OCI-LY7 (cell line): ENCODE measurements at regions not wholly inside any gene's neighbourhood (a gene's known extent, or its start where the extent isn't known, plus 50 kb on each side); places are given as distances from the start of the nearest gene placed in this dataset.

Experiments
- EZH2phosphoT487 ChIP-seq: fragments of 200-600 bp; sonication (generic); IDR thresholded peaks from 2 replicates; pipeline ENCODE4 v1.6.1; 2018; ENCODE audit warnings: low read depth, borderline replicate concordance, mild to moderate bottlenecking, mixed run types, antibody characterized with exemption, low read length, moderate library complexity, mixed read lengths
- TF ChIP-seq, protein P1 (sequence below): fragments of 200-600 bp; sonication (generic); conservative IDR thresholded peaks from 2 replicates; pipeline ENCODE4 v1.5.1; 2014; ENCODE audit warnings: mild to moderate bottlenecking, antibody characterized with exemption, low read length, moderate library complexity, mixed read lengths

DNA sequence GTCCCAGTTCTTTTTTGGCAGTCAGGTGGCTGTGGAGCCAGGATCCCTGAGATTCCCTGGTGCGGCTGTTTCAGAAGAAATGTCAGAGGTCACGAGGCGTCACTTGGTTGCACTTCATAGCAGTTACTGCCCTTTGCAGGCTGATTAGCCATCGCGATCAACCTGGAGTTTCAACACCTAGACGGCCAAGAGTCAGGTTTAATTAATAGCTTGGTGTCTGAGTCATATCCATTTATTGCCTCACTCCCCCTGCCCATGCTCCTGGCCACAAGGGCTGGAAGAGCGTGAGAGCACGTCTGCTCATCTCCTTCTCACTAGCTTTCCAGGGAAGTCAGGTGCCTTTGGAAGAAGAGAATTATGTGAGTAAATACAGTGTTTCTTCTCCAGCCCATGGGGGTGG, 552.3 kb downstream of the TSN start:
- TF ChIP-seq, protein P1, sequence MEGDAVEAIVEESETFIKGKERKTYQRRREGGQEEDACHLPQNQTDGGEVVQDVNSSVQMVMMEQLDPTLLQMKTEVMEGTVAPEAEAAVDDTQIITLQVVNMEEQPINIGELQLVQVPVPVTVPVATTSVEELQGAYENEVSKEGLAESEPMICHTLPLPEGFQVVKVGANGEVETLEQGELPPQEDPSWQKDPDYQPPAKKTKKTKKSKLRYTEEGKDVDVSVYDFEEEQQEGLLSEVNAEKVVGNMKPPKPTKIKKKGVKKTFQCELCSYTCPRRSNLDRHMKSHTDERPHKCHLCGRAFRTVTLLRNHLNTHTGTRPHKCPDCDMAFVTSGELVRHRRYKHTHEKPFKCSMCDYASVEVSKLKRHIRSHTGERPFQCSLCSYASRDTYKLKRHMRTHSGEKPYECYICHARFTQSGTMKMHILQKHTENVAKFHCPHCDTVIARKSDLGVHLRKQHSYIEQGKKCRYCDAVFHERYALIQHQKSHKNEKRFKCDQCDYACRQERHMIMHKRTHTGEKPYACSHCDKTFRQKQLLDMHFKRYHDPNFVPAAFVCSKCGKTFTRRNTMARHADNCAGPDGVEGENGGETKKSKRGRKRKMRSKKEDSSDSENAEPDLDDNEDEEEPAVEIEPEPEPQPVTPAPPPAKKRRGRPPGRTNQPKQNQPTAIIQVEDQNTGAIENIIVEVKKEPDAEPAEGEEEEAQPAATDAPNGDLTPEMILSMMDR: no peak
- TF ChIP-seq EZH2phosphoT487: no peak
